Osteocyte (in vitro differentiated cells): ENCODE measurements at regions not wholly inside any gene's neighbourhood (a gene's known extent, or its start where the extent isn't known, plus 50 kb on each side); places are given as distances from the start of the nearest gene placed in this dataset.

Experiments
- DNase-seq: peaks from one replicate; pipeline ENCODE4 v3.0.0; 2021; ENCODE audit warnings: mixed read lengths; ENCODE audit not compliant: unreplicated experiment; ENCODE audit errors: extremely low spot score
- H3K27ac Mint-ChIP-seq: one replicate; pipeline ENCODE4 v1.8.0; 2021; ENCODE audit warnings: mild to moderate bottlenecking, mixed read lengths; ENCODE audit not compliant: unreplicated experiment
- H3K27me3 Mint-ChIP-seq: one replicate; pipeline ENCODE4 v1.8.0; 2021; ENCODE audit warnings: mixed read lengths; ENCODE audit not compliant: unreplicated experiment
- H3K36me3 Mint-ChIP-seq: one replicate; pipeline ENCODE4 v1.8.0; 2021; ENCODE audit warnings: mixed read lengths; ENCODE audit not compliant: unreplicated experiment
- H3K4me1 Mint-ChIP-seq: one replicate; pipeline ENCODE4 v1.8.0; 2021; ENCODE audit warnings: mixed read lengths; ENCODE audit not compliant: unreplicated experiment
- H3K4me3 Mint-ChIP-seq: one replicate; pipeline ENCODE4 v1.8.0; 2021; ENCODE audit warnings: mild to moderate bottlenecking, moderate library complexity, mixed read lengths; ENCODE audit not compliant: unreplicated experiment
- H3K9me3 Mint-ChIP-seq: one replicate; pipeline ENCODE4 v1.8.0; 2021; ENCODE audit warnings: mixed read lengths; ENCODE audit not compliant: unreplicated experiment
- TF ChIP-seq, protein P1 (sequence below): fragments of 200-600 bp; sonication (generic); IDR thresholded peaks from 2 replicates; pipeline ENCODE4 v1.5.0; 2021; ENCODE audit warnings: antibody characterized with exemption, mild to moderate bottlenecking, moderate library complexity

DNA sequence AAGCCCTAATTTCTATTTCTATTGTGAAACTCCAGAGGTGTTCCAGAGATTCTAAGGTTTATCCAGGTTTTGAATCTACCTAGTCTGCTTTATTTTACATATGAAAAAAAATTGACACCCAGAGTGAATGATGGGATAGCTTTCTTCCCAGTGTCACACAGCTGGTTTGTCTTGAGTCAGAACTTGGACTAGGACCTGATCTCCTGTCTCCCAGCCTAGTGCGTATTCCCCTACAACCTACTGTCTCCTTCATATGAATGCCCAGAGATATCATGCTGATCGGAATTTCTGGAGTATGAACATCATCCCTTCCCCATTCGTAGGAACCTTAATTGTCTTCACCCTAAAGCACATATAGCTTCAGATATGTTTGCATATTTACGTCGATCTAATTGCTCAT lies 524.2 kb downstream of the SPATA31D1 start:
- H3K4me3 Mint-ChIP-seq = no peak overlapping the region

DNA sequence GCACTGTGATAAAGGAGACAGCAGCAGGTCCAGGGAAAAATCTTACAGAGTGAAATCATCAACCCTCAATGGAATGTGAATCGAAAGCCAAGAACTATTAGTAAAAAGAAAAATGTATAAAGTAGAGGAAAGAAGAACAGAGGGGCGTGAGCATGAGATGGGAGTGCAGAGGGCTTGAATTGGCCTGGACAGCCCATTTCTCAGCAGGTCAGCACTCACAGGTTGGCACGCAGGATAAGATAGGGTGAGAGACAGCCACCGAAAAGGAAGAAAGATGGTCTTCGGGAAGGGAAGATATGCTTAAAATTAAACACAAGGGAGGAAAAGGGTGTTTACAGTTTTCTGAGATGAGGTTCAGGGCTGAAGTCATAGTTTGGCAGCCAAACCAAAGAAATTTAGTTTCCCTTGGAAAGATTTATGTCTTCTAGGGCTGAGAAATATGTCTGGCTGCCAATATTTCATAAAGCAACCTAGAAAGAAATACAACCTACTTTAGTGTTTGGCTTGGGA lies 524.7 kb downstream of the SPATA31D1 start:
- Mint-ChIP-seq H3K9me3 (peaks cover 15% of the 10 kb centered on the region), H3K36me3 (no peaks in the 10 kb centered on the region), H3K27ac (no peak overlapping the region), H3K4me3 (no peak overlapping the region), H3K27me3 (peaks cover 35% of the 10 kb centered on the region), H3K4me1 (peaks cover 2% of the 10 kb centered on the region)
- TF ChIP-seq, protein P1, sequence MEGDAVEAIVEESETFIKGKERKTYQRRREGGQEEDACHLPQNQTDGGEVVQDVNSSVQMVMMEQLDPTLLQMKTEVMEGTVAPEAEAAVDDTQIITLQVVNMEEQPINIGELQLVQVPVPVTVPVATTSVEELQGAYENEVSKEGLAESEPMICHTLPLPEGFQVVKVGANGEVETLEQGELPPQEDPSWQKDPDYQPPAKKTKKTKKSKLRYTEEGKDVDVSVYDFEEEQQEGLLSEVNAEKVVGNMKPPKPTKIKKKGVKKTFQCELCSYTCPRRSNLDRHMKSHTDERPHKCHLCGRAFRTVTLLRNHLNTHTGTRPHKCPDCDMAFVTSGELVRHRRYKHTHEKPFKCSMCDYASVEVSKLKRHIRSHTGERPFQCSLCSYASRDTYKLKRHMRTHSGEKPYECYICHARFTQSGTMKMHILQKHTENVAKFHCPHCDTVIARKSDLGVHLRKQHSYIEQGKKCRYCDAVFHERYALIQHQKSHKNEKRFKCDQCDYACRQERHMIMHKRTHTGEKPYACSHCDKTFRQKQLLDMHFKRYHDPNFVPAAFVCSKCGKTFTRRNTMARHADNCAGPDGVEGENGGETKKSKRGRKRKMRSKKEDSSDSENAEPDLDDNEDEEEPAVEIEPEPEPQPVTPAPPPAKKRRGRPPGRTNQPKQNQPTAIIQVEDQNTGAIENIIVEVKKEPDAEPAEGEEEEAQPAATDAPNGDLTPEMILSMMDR = no peak
- no peak for DNase-seq

More for the DNA sequence above, 524.2 kb downstream of the SPATA31D1 start:
- Mint-ChIP-seq H3K27me3 (peaks cover 31% of the 10 kb centered on the region), H3K27ac (no peak overlapping the region), H3K9me3 (peaks cover 18% of the 10 kb centered on the region), H3K4me1 (peaks cover 2% of the 10 kb centered on the region), H3K36me3 (no peaks in the 10 kb centered on the region)
- no peak for DNase-seq
- TF ChIP-seq, protein P1 = no peak

DNA sequence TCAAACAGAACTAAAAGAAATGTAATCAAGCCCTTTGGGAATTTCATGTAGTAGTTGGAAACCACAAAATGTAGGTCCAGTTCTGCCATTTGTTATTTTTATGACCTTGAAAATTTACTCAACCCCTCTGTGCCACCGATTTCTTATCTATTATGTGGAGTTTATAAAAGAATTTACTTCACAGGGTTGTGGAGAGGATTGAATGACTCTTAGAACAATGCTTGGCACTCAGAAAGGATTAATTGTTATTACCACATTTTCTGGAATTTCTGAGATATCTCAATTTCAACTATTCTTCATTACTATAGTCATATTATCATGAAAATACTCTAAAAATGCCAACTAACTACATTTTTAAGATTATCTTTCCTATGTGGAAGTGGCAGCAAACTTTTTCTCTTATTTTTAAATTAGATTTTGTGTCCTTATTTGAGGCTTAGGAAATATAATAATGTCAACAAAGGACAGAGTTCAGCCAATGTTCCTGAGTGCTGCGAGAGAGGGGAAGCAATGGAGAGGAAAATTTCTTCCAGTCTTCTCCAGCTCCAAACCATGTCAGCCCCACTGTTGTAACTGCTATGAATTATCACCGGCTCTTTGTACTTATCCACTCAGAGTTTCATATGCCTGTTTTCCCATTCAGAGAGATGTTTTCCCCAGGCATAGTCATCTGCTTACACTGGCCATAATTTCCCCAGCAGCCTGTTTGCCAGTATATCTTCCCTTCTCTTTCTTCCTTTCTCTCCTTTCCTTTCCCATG lies 525.6 kb downstream of the SPATA31D1 start:
- Mint-ChIP-seq H3K36me3 (no peaks in the 10 kb centered on the region), H3K4me3 (no peak overlapping the region), H3K27me3 (peaks cover 27% of the 10 kb centered on the region), H3K4me1 (peaks cover 2% of the 10 kb centered on the region), H3K9me3 (peaks cover 7% of the 10 kb centered on the region), H3K27ac (no peak overlapping the region)
- DNase-seq = no peak
- TF ChIP-seq, protein P1 = no peak

DNA sequence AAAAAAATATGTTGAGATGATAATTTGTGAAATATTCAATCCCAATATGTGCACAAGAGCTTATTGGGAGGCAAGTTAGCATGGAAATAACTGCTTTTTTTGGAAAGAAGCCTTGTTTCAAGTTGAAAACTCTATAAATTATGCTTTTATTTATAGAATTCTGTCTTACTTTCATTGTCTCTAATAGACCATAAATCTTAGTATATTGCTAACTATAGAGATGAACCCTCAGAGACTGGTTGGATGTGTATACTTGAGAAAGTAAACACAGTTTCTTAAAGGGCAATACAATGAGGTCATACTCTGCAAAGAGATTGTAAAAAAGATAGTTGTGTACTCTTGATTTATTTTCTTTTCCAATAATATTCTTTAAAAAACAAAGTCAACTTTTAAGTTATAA lies 530.3 kb downstream of the SPATA31D1 start:
- Mint-ChIP-seq H3K36me3 (no peaks in the 10 kb centered on the region), H3K27me3 (peaks cover 10% of the 10 kb centered on the region), H3K9me3 (no peaks in the 10 kb centered on the region), H3K4me3 (no peak overlapping the region), H3K27ac (no peak overlapping the region), H3K4me1 (no peaks in the 10 kb centered on the region)
- DNase-seq = no peak
- TF ChIP-seq, protein P1 = no peak

DNA sequence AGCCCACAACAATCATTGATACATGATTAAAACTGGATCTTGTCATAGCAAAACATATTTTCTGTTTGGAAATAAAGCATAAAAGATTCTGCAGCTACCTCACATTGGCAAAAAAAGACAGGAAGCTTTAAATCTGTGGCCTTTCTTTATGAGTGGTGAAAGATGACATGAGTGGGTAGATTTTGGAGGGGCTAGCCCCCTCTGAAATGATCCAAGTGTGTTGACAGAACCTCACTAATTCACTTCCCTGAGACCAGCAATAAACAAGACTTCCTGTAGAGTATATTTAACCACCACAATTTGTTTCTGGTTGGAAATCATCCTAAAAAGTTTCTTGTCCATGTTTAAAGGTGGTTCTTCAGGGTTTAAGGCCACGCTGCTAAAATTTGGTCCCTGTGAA lies 530.8 kb downstream of the SPATA31D1 start:
- Mint-ChIP-seq H3K27me3 (peaks cover 10% of the 10 kb centered on the region), H3K27ac (no peak overlapping the region)

More for the DNA sequence above, 530.8 kb downstream of the SPATA31D1 start:
- Mint-ChIP-seq H3K4me3 (no peak overlapping the region), H3K4me1 (no peaks in the 10 kb centered on the region), H3K9me3 (no peaks in the 10 kb centered on the region), H3K36me3 (no peaks in the 10 kb centered on the region)
- TF ChIP-seq, protein P1 = no peak
- no peak for DNase-seq
